ENCODE measurements at regions not wholly inside any gene's neighbourhood (a gene's known extent, or its start where the extent isn't known, plus 50 kb on each side); places are given as distances from the start of the nearest gene placed in this dataset.

GRCh38 chr13:65057986-65058385 is 2172.2 kb downstream of the PCDH9 start:
- 40% methylated on average over 3 of the region's 3 CpGs for WGBS (ENCODE audit: low lambda C conversion rate, missing lambda C conversion rate)
- Histone ChIP-seq H3K4me3 (no peak overlapping the region), H2AFZ (no peak overlapping the region), H4K20me1 (ENCODE audit: insufficient read depth, poor library complexity, severe bottlenecking) (no peaks in the 10 kb centered on the region), H3K27ac (no peak overlapping the region), H3K9me2 (replicated peaks; ENCODE audit: insufficient read depth) (no peaks in the 10 kb centered on the region), H3K4me1 (ENCODE audit: insufficient read depth) (no peaks in the 10 kb centered on the region), H3K27me3 (no peaks in the 10 kb centered on the region), H3K79me2 (no peaks in the 10 kb centered on the region), H3K36me3 (replicated peaks; ENCODE audit: insufficient read depth, low read depth) (no peaks in the 10 kb centered on the region), H3K4me2 (no peak overlapping the region), H3K9me3 (ENCODE audit: low read depth) (no peaks in the 10 kb centered on the region)
- TF ChIP-seq EZH2phosphoT487 (IDR thresholded peaks at IDR 0.05; ENCODE audit: low read depth, severe bottlenecking, unreplicated experiment), result no peak
- no peak for TF ChIP-seq CTCF (IDR thresholded peaks at IDR 0.05; ENCODE audit: poor library complexity)
- no peak for TF ChIP-seq EZH2 (IDR thresholded peaks at IDR 0.05; ENCODE audit: borderline replicate concordance)
- DNase-seq (ENCODE audit: low spot score), result no peak

GRCh38 chr13:65054277-65054676 is 2175.9 kb downstream of the PCDH9 start:
- Histone ChIP-seq H3K4me1 (ENCODE audit: insufficient read depth) (no peaks in the 10 kb centered on the region), H3K4me3 (no peak overlapping the region), H3K27me3 (no peaks in the 10 kb centered on the region), H3K9me3 (ENCODE audit: low read depth) (no peaks in the 10 kb centered on the region), H3K36me3 (replicated peaks; ENCODE audit: insufficient read depth, low read depth) (no peaks in the 10 kb centered on the region), H3K4me2 (no peak overlapping the region), H2AFZ (no peak overlapping the region), H4K20me1 (ENCODE audit: insufficient read depth, poor library complexity, severe bottlenecking) (no peaks in the 10 kb centered on the region), H3K9me2 (replicated peaks; ENCODE audit: insufficient read depth) (no peaks in the 10 kb centered on the region), H3K79me2 (no peaks in the 10 kb centered on the region), H3K27ac (no peak overlapping the region)
- DNase-seq (ENCODE audit: low spot score), result no peak
- TF ChIP-seq EZH2phosphoT487 (IDR thresholded peaks at IDR 0.05; ENCODE audit: low read depth, severe bottlenecking, unreplicated experiment), result no peak
- TF ChIP-seq EZH2 (IDR thresholded peaks at IDR 0.05; ENCODE audit: borderline replicate concordance), result no peak
- TF ChIP-seq CTCF (IDR thresholded peaks at IDR 0.05; ENCODE audit: poor library complexity), result no peak
- 82% methylated on average over 2 of the region's 2 CpGs for WGBS (ENCODE audit: low lambda C conversion rate, missing lambda C conversion rate)

- WGBS (ENCODE audit: low lambda C conversion rate, missing lambda C conversion rate), result 91% methylated on average over 1 of the region's 1 CpG
- H3K4me2 ChIP-seq, result no peak overlapping the region
- H3K9me2 ChIP-seq (replicated peaks; ENCODE audit: insufficient read depth), result no peaks in the 10 kb centered on the region
- no peaks in the 10 kb centered on the region for H4K20me1 ChIP-seq (ENCODE audit: insufficient read depth, poor library complexity, severe bottlenecking)
- H3K9me3 ChIP-seq (ENCODE audit: low read depth), result no peaks in the 10 kb centered on the region
- no peaks in the 10 kb centered on the region for H3K27me3 ChIP-seq
- no peak overlapping the region for H3K4me3 ChIP-seq
- TF ChIP-seq EZH2phosphoT487 (IDR thresholded peaks at IDR 0.05; ENCODE audit: low read depth, severe bottlenecking, unreplicated experiment) (no peak), CTCF (IDR thresholded peaks at IDR 0.05; ENCODE audit: poor library complexity) (no peak), EZH2 (IDR thresholded peaks at IDR 0.05; ENCODE audit: borderline replicate concordance) (no peak)
- H3K79me2 ChIP-seq, result no peaks in the 10 kb centered on the region
- DNase-seq (ENCODE audit: low spot score), result no peak
- no peaks in the 10 kb centered on the region for H3K4me1 ChIP-seq (ENCODE audit: insufficient read depth)
- no peaks in the 10 kb centered on the region for H3K36me3 ChIP-seq (replicated peaks; ENCODE audit: insufficient read depth, low read depth)
- no peak overlapping the region for H3K27ac ChIP-seq
- no peak overlapping the region for H2AFZ ChIP-seq
Measured at GRCh38 chr13:65036999-65037398, 2193.1 kb downstream of the PCDH9 start.

- no peaks in the 10 kb centered on the region for H3K36me3 ChIP-seq (replicated peaks; ENCODE audit: insufficient read depth, low read depth)
- TF ChIP-seq EZH2phosphoT487 (IDR thresholded peaks at IDR 0.05; ENCODE audit: low read depth, severe bottlenecking, unreplicated experiment) (no peak), CTCF (IDR thresholded peaks at IDR 0.05; ENCODE audit: poor library complexity) (no peak), EZH2 (IDR thresholded peaks at IDR 0.05; ENCODE audit: borderline replicate concordance) (no peak)
- H3K4me3 ChIP-seq, result no peak overlapping the region
- H2AFZ ChIP-seq, result no peak overlapping the region
- no peak overlapping the region for H3K27ac ChIP-seq
- no peaks in the 10 kb centered on the region for H3K9me2 ChIP-seq (replicated peaks; ENCODE audit: insufficient read depth)
- no peaks in the 10 kb centered on the region for H3K4me1 ChIP-seq (ENCODE audit: insufficient read depth)
- no peaks in the 10 kb centered on the region for H3K79me2 ChIP-seq
- H3K9me3 ChIP-seq (ENCODE audit: low read depth), result no peaks in the 10 kb centered on the region
- no peak for DNase-seq (ENCODE audit: low spot score)
- H4K20me1 ChIP-seq (ENCODE audit: insufficient read depth, poor library complexity, severe bottlenecking), result no peaks in the 10 kb centered on the region
- no peak overlapping the region for H3K4me2 ChIP-seq
- H3K27me3 ChIP-seq, result no peaks in the 10 kb centered on the region
Measured at GRCh38 chr13:65035302-65035701, 2194.8 kb downstream of the PCDH9 start.

All from hepatocyte (in vitro differentiated cells).